NCI-H748 (cell line): ENCODE measurements at regions not wholly inside any gene's neighbourhood (a gene's known extent, or its start where the extent isn't known, plus 50 kb on each side); places are given as distances from the start of the nearest gene placed in this dataset.

Experiments used
- DNase-seq: peaks from one replicate; lab custom pipeline; 2025; ENCODE audit not compliant: unreplicated experiment; lab: John Stamatoyannopoulos, UW

- DNase-seq = no peak
Measured at GRCh38 chr10:20998036-20998435, 100.9 kb upstream of the NEBL start.

GRCh38 chr10:20995123-20995987, 98.2 kb upstream of the NEBL start:
- no peak for DNase-seq

- DNase-seq = no peak
Measured at GRCh38 chr10:20993830-20994527, 96.9 kb upstream of the NEBL start.

- no peak for DNase-seq
Measured at GRCh38 chr10:20993389-20993788, 96.3 kb upstream of the NEBL start.

- peak; percentile 69 for DNase-seq
Measured at GRCh38 chr10:20991526-20991925, 94.4 kb upstream of the NEBL start.

GRCh38 chr10:20990604-20991003, 93.5 kb upstream of the NEBL start:
- no peak for DNase-seq

GRCh38 chr10:20988357-20988983, 91.4 kb upstream of the NEBL start:
- no peak for DNase-seq

GRCh38 chr10:20986049-20986448, 88.9 kb upstream of the NEBL start:
- no peak for DNase-seq

GRCh38 chr10:20984662-20985061, 87.6 kb upstream of the NEBL start:
- DNase-seq = peak; percentile 31

GRCh38 chr10:20981419-20981953, 84.4 kb upstream of the NEBL start:
- DNase-seq = no peak

- no peak for DNase-seq
Measured at GRCh38 chr10:20978617-20979016, 81.5 kb upstream of the NEBL start.

- no peak for DNase-seq
Measured at GRCh38 chr10:20977300-20977699, 80.2 kb upstream of the NEBL start.

GRCh38 chr10:20976891-20977290, 79.8 kb upstream of the NEBL start:
- DNase-seq = no peak

- no peak for DNase-seq
Measured at GRCh38 chr10:20976390-20976789, 79.3 kb upstream of the NEBL start.

GRCh38 chr10:20975236-20975635, 78.1 kb upstream of the NEBL start:
- DNase-seq = no peak

GRCh38 chr10:20972925-20973324, 75.8 kb upstream of the NEBL start:
- DNase-seq = no peak

- DNase-seq = no peak
Measured at GRCh38 chr10:20971901-20972300, 74.8 kb upstream of the NEBL start.

- DNase-seq = no peak
Measured at GRCh38 chr10:20970708-20971107, 73.6 kb upstream of the NEBL start.

- DNase-seq = no peak
Measured at GRCh38 chr10:20970044-20970443, 72.9 kb upstream of the NEBL start.

- no peak for DNase-seq
Measured at GRCh38 chr10:20966426-20966825, 69.3 kb upstream of the NEBL start.

GRCh38 chr10:20963721-20964595, 66.8 kb upstream of the NEBL start:
- no peak for DNase-seq
